ENCODE measurements at regions not wholly inside any gene's neighbourhood (a gene's known extent, or its start where the extent isn't known, plus 50 kb on each side); places are given as distances from the start of the nearest gene placed in this dataset.

- TF ChIP-seq GLIS3 (CRISPR knock-in tag; IDR thresholded peaks at IDR 0.05) (no peak), PPARA (CRISPR knock-in tag; IDR thresholded peaks at IDR 0.05; ENCODE audit: borderline replicate concordance) (no peak), SNAI2 (CRISPR knock-in tag; IDR thresholded peaks at IDR 0.05) (no peak), ARNTL (CRISPR knock-in tag; IDR thresholded peaks at IDR 0.05; ENCODE audit: borderline replicate concordance, low read depth) (no peak), CSDC2 (CRISPR knock-in tag; IDR thresholded peaks at IDR 0.05) (no peak)
- TF ChIP-seq, protein P1, sequence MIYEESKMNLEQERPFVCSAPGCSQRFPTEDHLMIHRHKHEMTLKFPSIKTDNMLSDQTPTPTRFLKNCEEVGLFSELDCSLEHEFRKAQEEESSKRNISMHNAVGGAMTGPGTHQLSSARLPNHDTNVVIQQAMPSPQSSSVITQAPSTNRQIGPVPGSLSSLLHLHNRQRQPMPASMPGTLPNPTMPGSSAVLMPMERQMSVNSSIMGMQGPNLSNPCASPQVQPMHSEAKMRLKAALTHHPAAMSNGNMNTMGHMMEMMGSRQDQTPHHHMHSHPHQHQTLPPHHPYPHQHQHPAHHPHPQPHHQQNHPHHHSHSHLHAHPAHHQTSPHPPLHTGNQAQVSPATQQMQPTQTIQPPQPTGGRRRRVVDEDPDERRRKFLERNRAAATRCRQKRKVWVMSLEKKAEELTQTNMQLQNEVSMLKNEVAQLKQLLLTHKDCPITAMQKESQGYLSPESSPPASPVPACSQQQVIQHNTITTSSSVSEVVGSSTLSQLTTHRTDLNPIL (CRISPR knock-in tag; IDR thresholded peaks at IDR 0.05; ENCODE audit: low read depth): no peak
- ATAC-seq: no peak
Measured at GRCh38 chr18:78213361-78213994, 766.1 kb upstream of the SALL3 start.

GRCh38 chr18:78221496-78221895 lies 758.1 kb upstream of the SALL3 start:
- no peak for ATAC-seq
- TF ChIP-seq ZC3H10 (CRISPR knock-in tag; IDR thresholded peaks at IDR 0.05) (no peak), GLIS3 (CRISPR knock-in tag; IDR thresholded peaks at IDR 0.05) (no peak), BACH2 (CRISPR knock-in tag; IDR thresholded peaks at IDR 0.05; ENCODE audit: borderline replicate concordance) (no peak), PPARA (CRISPR knock-in tag; IDR thresholded peaks at IDR 0.05; ENCODE audit: borderline replicate concordance) (no peak)

DNA sequence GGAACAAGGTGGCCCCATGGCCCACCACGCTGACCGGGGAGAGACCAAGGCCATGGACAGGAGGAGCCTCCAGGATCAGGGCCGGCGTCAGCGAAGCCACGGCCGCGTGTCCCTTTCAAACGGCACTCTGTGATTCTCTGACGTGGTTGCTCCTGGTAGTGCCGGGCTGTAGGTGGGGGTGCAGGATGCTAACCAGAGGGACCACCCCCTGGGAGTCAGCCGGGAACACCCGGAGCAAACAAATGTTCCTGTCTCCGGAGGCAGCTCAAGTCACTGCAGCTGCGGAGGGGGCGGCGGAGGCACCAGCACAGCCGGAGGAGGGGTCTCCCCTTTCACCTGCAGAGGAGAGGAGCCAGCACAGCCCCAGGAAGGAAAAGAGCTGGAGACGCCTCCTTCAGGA lies 750.6 kb upstream of the SALL3 start:
- no peak for ATAC-seq
- no peak for TF ChIP-seq TSHZ2 (CRISPR knock-in tag; IDR thresholded peaks at IDR 0.05)
- TF ChIP-seq ZC3H10 (CRISPR knock-in tag; IDR thresholded peaks at IDR 0.05): no peak
- TF ChIP-seq ARNTL (CRISPR knock-in tag; IDR thresholded peaks at IDR 0.05; ENCODE audit: borderline replicate concordance, low read depth): no peak
- TF ChIP-seq, protein P2, sequence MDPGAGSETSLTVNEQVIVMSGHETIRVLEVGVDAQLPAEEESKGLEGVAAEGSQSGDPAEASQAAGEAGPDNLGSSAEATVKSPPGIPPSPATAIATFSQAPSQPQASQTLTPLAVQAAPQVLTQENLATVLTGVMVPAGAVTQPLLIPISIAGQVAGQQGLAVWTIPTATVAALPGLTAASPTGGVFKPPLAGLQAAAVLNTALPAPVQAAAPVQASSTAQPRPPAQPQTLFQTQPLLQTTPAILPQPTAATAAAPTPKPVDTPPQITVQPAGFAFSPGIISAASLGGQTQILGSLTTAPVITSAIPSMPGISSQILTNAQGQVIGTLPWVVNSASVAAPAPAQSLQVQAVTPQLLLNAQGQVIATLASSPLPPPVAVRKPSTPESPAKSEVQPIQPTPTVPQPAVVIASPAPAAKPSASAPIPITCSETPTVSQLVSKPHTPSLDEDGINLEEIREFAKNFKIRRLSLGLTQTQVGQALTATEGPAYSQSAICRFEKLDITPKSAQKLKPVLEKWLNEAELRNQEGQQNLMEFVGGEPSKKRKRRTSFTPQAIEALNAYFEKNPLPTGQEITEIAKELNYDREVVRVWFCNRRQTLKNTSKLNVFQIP (CRISPR knock-in tag; IDR thresholded peaks at IDR 0.05; ENCODE audit: borderline replicate concordance, low read depth): no peak
- no peak for TF ChIP-seq ZFP30 (CRISPR knock-in tag; IDR thresholded peaks at IDR 0.05)
- no peak for TF ChIP-seq SNAI2 (CRISPR knock-in tag; IDR thresholded peaks at IDR 0.05)
- no peak for TF ChIP-seq ESRRG (CRISPR knock-in tag; IDR thresholded peaks at IDR 0.05)
- TF ChIP-seq, protein P3, sequence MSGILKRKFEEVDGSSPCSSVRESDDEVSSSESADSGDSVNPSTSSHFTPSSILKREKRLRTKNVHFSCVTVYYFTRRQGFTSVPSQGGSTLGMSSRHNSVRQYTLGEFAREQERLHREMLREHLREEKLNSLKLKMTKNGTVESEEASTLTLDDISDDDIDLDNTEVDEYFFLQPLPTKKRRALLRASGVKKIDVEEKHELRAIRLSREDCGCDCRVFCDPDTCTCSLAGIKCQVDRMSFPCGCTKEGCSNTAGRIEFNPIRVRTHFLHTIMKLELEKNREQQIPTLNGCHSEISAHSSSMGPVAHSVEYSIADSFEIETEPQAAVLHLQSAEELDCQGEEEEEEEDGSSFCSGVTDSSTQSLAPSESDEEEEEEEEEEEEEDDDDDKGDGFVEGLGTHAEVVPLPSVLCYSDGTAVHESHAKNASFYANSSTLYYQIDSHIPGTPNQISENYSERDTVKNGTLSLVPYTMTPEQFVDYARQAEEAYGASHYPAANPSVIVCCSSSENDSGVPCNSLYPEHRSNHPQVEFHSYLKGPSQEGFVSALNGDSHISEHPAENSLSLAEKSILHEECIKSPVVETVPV (CRISPR knock-in tag; IDR thresholded peaks at IDR 0.05): no peak
- TF ChIP-seq, protein P1 (CRISPR knock-in tag; IDR thresholded peaks at IDR 0.05; ENCODE audit: low read depth): no peak

DNA sequence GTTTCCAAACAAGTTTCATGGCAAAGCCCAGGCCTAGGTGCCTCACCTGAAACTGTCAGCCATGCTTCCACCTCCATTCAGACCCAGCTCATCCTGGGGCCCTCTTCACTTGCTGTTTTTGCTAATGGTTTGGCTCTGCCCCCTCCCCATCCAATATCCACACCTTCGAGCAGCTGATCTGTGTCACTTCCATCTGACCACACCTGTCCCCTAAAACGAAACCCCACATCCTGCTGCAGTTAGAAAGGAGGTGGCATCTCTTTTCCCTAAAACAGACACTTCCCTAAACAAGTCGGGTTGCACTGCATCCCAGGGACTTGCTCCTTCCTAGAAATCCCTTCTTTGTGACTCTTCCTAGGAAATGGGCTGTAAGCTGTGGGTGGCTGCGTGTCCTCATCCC lies 748.7 kb upstream of the SALL3 start:
- TF ChIP-seq, protein P3 (CRISPR knock-in tag; IDR thresholded peaks at IDR 0.05): no peak
- TF ChIP-seq SNAI2 (CRISPR knock-in tag; IDR thresholded peaks at IDR 0.05) (no peak), ARNTL (CRISPR knock-in tag; IDR thresholded peaks at IDR 0.05; ENCODE audit: borderline replicate concordance, low read depth) (no peak), ISL1 (CRISPR knock-in tag; IDR thresholded peaks at IDR 0.05) (no peak)
- no peak for ATAC-seq
